ENCODE measurements at regions not wholly inside any gene's neighbourhood (a gene's known extent, or its start where the extent isn't known, plus 50 kb on each side); places are given as distances from the start of the nearest gene placed in this dataset.

DNA sequence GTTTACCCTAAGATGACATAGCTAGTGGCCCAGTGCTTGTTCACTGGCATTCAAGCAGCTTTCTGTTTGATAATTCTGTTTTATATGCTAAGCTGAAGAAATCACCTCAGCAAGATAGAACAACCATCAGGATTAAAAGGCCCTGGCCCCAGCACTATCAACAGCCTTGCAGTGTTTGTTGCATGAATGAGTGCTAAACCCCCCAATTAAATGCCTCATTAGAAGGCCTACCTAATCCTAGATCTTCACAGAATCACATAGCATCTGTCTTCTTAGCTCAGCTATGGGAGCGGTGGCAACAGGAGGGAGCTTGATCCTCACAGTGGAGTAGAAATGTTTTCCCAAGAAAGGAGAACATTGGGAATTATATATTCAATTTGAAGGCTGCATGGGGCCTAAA is 194.1 kb upstream of the HNMT start:
- H3K4me3 ChIP-seq (ENCODE audit: low read depth, low read length) = no peak overlapping the region
- no peak for DNase-seq (ENCODE audit: low read depth)
- TF ChIP-seq, protein P1, sequence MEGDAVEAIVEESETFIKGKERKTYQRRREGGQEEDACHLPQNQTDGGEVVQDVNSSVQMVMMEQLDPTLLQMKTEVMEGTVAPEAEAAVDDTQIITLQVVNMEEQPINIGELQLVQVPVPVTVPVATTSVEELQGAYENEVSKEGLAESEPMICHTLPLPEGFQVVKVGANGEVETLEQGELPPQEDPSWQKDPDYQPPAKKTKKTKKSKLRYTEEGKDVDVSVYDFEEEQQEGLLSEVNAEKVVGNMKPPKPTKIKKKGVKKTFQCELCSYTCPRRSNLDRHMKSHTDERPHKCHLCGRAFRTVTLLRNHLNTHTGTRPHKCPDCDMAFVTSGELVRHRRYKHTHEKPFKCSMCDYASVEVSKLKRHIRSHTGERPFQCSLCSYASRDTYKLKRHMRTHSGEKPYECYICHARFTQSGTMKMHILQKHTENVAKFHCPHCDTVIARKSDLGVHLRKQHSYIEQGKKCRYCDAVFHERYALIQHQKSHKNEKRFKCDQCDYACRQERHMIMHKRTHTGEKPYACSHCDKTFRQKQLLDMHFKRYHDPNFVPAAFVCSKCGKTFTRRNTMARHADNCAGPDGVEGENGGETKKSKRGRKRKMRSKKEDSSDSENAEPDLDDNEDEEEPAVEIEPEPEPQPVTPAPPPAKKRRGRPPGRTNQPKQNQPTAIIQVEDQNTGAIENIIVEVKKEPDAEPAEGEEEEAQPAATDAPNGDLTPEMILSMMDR (IDR thresholded peaks at IDR 0.05; ENCODE audit: insufficient read depth, low read length) = no peak

GRCh38 chr2:137771064-137771463 is 193.2 kb upstream of the HNMT start:
- TF ChIP-seq, protein P1 (IDR thresholded peaks at IDR 0.05; ENCODE audit: insufficient read depth, low read length) = no peak
- DNase-seq (ENCODE audit: low read depth) = no peak
- no peak overlapping the region for H3K4me3 ChIP-seq (ENCODE audit: low read depth, low read length)

GRCh38 chr2:137772451-137772850 is 191.8 kb upstream of the HNMT start:
- H3K4me3 ChIP-seq (ENCODE audit: low read depth, low read length) = no peak overlapping the region
- DNase-seq (ENCODE audit: low read depth) = no peak
- TF ChIP-seq, protein P1 (IDR thresholded peaks at IDR 0.05; ENCODE audit: insufficient read depth, low read length) = no peak

GRCh38 chr2:137775529-137775928 is 188.7 kb upstream of the HNMT start:
- H3K4me3 ChIP-seq (ENCODE audit: low read depth, low read length) = no peak overlapping the region
- DNase-seq (ENCODE audit: low read depth) = no peak
- TF ChIP-seq, protein P1 (IDR thresholded peaks at IDR 0.05; ENCODE audit: insufficient read depth, low read length) = no peak

DNA sequence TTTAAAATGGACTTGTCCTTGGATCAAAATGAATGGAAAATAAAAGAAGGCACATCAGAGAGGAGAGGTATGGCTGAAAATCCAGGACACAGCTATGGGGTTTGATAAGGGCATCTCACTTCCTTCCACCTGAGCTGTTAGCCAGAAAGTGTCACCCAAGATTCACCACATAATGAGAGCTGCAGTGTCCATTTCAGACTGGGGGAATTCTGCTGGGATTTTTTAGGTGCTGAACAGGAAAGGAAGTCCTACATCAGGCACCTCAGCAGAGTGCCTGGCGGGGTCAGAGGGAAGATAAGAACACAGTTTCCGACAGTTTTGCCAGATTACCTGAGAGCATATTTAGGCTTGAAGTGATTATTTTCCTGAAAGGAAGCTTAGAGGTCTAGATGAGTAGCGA is 187.6 kb upstream of the HNMT start:
- no peak overlapping the region for H3K4me3 ChIP-seq (ENCODE audit: low read depth, low read length)
- TF ChIP-seq, protein P1 (IDR thresholded peaks at IDR 0.05; ENCODE audit: insufficient read depth, low read length) = no peak

DNA sequence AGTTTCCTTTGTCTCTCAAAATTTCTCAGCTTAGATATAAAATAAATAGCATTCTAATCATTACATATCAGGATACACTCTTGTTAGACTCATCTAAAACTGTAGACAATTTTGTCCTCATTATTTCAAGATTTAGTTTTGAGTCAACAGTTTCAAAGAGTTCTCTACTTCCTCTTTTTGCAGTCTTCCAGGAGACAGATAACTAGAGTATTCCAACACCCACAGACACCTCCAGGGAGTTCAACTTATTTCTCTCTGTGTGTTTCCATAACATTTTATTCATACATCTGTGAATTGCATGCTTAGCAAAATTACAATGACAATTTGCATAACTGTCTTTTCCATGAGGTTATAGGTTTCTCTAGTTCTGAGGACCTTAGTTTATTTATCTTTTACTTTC is 166.6 kb upstream of the HNMT start:
- TF ChIP-seq, protein P1 (IDR thresholded peaks at IDR 0.05; ENCODE audit: insufficient read depth, low read length) = no peak
- no peak for DNase-seq (ENCODE audit: low read depth)
- no peak overlapping the region for H3K4me3 ChIP-seq (ENCODE audit: low read depth, low read length)

More for the DNA sequence above, 187.6 kb upstream of the HNMT start:
- DNase-seq (ENCODE audit: low read depth) = no peak

GRCh38 chr2:137799600-137799999 is 164.7 kb upstream of the HNMT start:
- TF ChIP-seq, protein P1 (IDR thresholded peaks at IDR 0.05; ENCODE audit: insufficient read depth, low read length) = no peak
- DNase-seq (ENCODE audit: low read depth) = no peak
- no peak overlapping the region for H3K4me3 ChIP-seq (ENCODE audit: low read depth, low read length)
